KMS-11 (cell line): ENCODE measurements at regions not wholly inside any gene's neighbourhood (a gene's known extent, or its start where the extent isn't known, plus 50 kb on each side); places are given as distances from the start of the nearest gene placed in this dataset.

Experiments used
- H2AFZ ChIP-seq: fragments of 200-600 bp; sonication (generic); 2 replicates; pipeline ENCODE4 v1.6.1; 2016; ENCODE audit warnings: antibody characterized with exemption, mixed run types, low read depth
- H3K27ac ChIP-seq: fragments of 200-600 bp; sonication (generic); 2 replicates; pipeline ENCODE4 v1.6.1; 2016; ENCODE audit warnings: mild to moderate bottlenecking, mixed run types
- H3K27me3 ChIP-seq: fragments of 200-600 bp; sonication (generic); 2 replicates; pipeline ENCODE4 v1.6.1; 2017; ENCODE audit warnings: mild to moderate bottlenecking, low read depth, mixed run types, moderate library complexity; ENCODE audit not compliant: insufficient read depth
- H3K36me3 ChIP-seq: fragments of 200-600 bp; sonication (generic); 2 replicates; pipeline ENCODE4 v1.6.1; 2017; ENCODE audit warnings: mild to moderate bottlenecking, mixed run types; ENCODE audit not compliant: insufficient read depth
- H3K4me1 ChIP-seq: fragments of 200-600 bp; sonication (generic); 2 replicates; pipeline ENCODE4 v1.6.1; 2016; ENCODE audit warnings: mild to moderate bottlenecking, low read depth, mixed run types; ENCODE audit not compliant: poor library complexity, severe bottlenecking
- H3K4me2 ChIP-seq: fragments of 200-600 bp; sonication (generic); 2 replicates; pipeline ENCODE4 v1.7.0; 2016; ENCODE audit warnings: mild to moderate bottlenecking, mixed run types
- H3K4me3 ChIP-seq: fragments of 200-600 bp; sonication (generic); IDR thresholded peaks from 2 replicates; pipeline ENCODE4 v1.6.1; 2017; ENCODE audit warnings: low read depth, low read length, mixed read lengths; ENCODE audit not compliant: insufficient read depth
- H3K79me2 ChIP-seq: fragments of 200-600 bp; sonication (generic); 2 replicates; pipeline ENCODE4 v1.6.1; 2016; ENCODE audit warnings: low read depth, mixed run types; ENCODE audit not compliant: insufficient read depth
- H3K9ac ChIP-seq: fragments of 200-600 bp; sonication (generic); 2 replicates; pipeline ENCODE4 v1.6.1; 2016; ENCODE audit warnings: mild to moderate bottlenecking, mixed run types
- H4K20me1 ChIP-seq: fragments of 200-600 bp; sonication (generic); 2 replicates; pipeline ENCODE4 v1.6.1; 2016; ENCODE audit warnings: mild to moderate bottlenecking, mixed run types; ENCODE audit not compliant: insufficient read depth
- CTCF ChIP-seq: fragments of 200-600 bp; sonication (generic); conservative IDR thresholded peaks from 2 replicates; pipeline ENCODE4 v1.6.1; 2017; ENCODE audit warnings: low read depth, mild to moderate bottlenecking, antibody characterized with exemption, low read length, moderate library complexity, mixed read lengths

GRCh38 chr1:80495806-80496205, 1304.9 kb upstream of the ADGRL2 start:
- no peak for TF ChIP-seq CTCF
- no peaks in the 10 kb centered on the region for H4K20me1 ChIP-seq
- H3K4me3 ChIP-seq = no peak overlapping the region
- H3K4me2 ChIP-seq = no peak overlapping the region
- no peaks in the 10 kb centered on the region for H3K36me3 ChIP-seq
- no peak overlapping the region for H3K9ac ChIP-seq
- H3K4me1 ChIP-seq = no peaks in the 10 kb centered on the region
- no peak overlapping the region for H3K27ac ChIP-seq
- H3K79me2 ChIP-seq = no peaks in the 10 kb centered on the region
- no peak overlapping the region for H2AFZ ChIP-seq
- H3K27me3 ChIP-seq = no peaks in the 10 kb centered on the region

- Histone ChIP-seq H3K4me1 (no peaks in the 10 kb centered on the region), H3K27me3 (no peaks in the 10 kb centered on the region), H3K27ac (no peak overlapping the region), H3K4me2 (no peak overlapping the region), H4K20me1 (no peaks in the 10 kb centered on the region), H3K4me3 (no peak overlapping the region), H3K36me3 (no peaks in the 10 kb centered on the region), H2AFZ (no peak overlapping the region), H3K9ac (no peak overlapping the region), H3K79me2 (no peaks in the 10 kb centered on the region)
- TF ChIP-seq CTCF = no peak
Measured at GRCh38 chr1:80472145-80472544, 1328.6 kb upstream of the ADGRL2 start.

- Histone ChIP-seq H2AFZ (no peak overlapping the region), H3K9ac (no peak overlapping the region), H3K36me3 (no peaks in the 10 kb centered on the region), H3K4me1 (no peaks in the 10 kb centered on the region), H4K20me1 (no peaks in the 10 kb centered on the region), H3K27ac (no peak overlapping the region), H3K79me2 (no peaks in the 10 kb centered on the region), H3K4me2 (no peak overlapping the region), H3K27me3 (no peaks in the 10 kb centered on the region), H3K4me3 (no peak overlapping the region)
- TF ChIP-seq CTCF = no peak
Measured at GRCh38 chr1:80468356-80468755, 1332.4 kb upstream of the ADGRL2 start.

- Histone ChIP-seq H3K9ac (no peak overlapping the region), H3K36me3 (no peaks in the 10 kb centered on the region), H2AFZ (no peak overlapping the region), H3K4me1 (no peaks in the 10 kb centered on the region), H3K27ac (no peak overlapping the region), H3K27me3 (no peaks in the 10 kb centered on the region), H3K4me2 (no peak overlapping the region), H3K4me3 (no peak overlapping the region), H4K20me1 (no peaks in the 10 kb centered on the region), H3K79me2 (no peaks in the 10 kb centered on the region)
- no peak for TF ChIP-seq CTCF
Measured at GRCh38 chr1:80462006-80462405, 1338.7 kb upstream of the ADGRL2 start.

GRCh38 chr1:80457409-80457808, 1343.3 kb upstream of the ADGRL2 start:
- Histone ChIP-seq H2AFZ (no peak overlapping the region), H3K27ac (no peak overlapping the region), H3K4me2 (no peak overlapping the region), H3K4me3 (no peak overlapping the region), H4K20me1 (no peaks in the 10 kb centered on the region), H3K79me2 (no peaks in the 10 kb centered on the region), H3K36me3 (no peaks in the 10 kb centered on the region), H3K4me1 (no peaks in the 10 kb centered on the region), H3K27me3 (no peaks in the 10 kb centered on the region), H3K9ac (no peak overlapping the region)
- no peak for TF ChIP-seq CTCF
